Fibroblast of lung (primary cell): ENCODE measurements at regions not wholly inside any gene's neighbourhood (a gene's known extent, or its start where the extent isn't known, plus 50 kb on each side); places are given as distances from the start of the nearest gene placed in this dataset.

ENCODE experiments used
- DNase-seq, 2 donors: peaks; one replicate each; pipeline versions ENCODE4 v3.0.0 to v3.0.0-alpha.2; 2010; ENCODE audit warnings: low read depth in 2 of 2
- H2AFZ ChIP-seq: 2 replicates; pipeline ENCODE4 v1.5.1; 2012; ENCODE audit warnings: low read length, control low read depth, inconsistent platforms
- H3K27ac ChIP-seq: 2 replicates; pipeline ENCODE4 v1.5.1; 2011; ENCODE audit warnings: low read length, control low read depth; ENCODE audit not compliant: insufficient read depth
- H3K27me3 ChIP-seq: 2 replicates; pipeline ENCODE4 v1.5.1; 2011; ENCODE audit warnings: mild to moderate bottlenecking, low read length; ENCODE audit not compliant: control insufficient read depth, insufficient read depth
- H3K36me3 ChIP-seq: 2 replicates; pipeline ENCODE4 v1.5.1; 2011; ENCODE audit warnings: low read length; ENCODE audit not compliant: control insufficient read depth, insufficient read depth
- H3K4me1 ChIP-seq: 2 replicates; pipeline ENCODE4 v1.5.1; 2011; ENCODE audit warnings: low read length; ENCODE audit not compliant: control insufficient read depth, insufficient read depth; ENCODE audit errors: extremely low read depth
- H3K4me2 ChIP-seq: 2 replicates; pipeline ENCODE4 v1.5.1; 2011; ENCODE audit warnings: low read length, control low read depth; ENCODE audit not compliant: insufficient read depth; ENCODE audit errors: extremely low read depth
- H3K4me3 ChIP-seq, 4 experiments: fragments of 200-600 bp in 1 of 4; sonication (generic) in 1 of 4; replicated peaks in 1 of 4; 2 replicates each; pipeline ENCODE4 v1.5.1; 2011 to 2016; ENCODE audit warnings: low read length in 4 of 4, low read depth in 3 of 4, mild to moderate bottlenecking in 3 of 4, control low read depth in 2 of 4, inconsistent platforms in 1 of 4, mixed read lengths in 1 of 4; ENCODE audit not compliant: insufficient read depth in 1 of 4; ENCODE audit errors: control extremely low read depth in 1 of 4
- H3K79me2 ChIP-seq: 2 replicates; pipeline ENCODE4 v1.5.1; 2012; ENCODE audit warnings: mild to moderate bottlenecking, low read length, inconsistent platforms; ENCODE audit not compliant: control insufficient read depth, insufficient read depth
- H3K9ac ChIP-seq: 2 replicates; pipeline ENCODE4 v1.5.1; 2011; ENCODE audit warnings: mild to moderate bottlenecking, low read length, control low read depth; ENCODE audit not compliant: insufficient read depth
- H3K9me3 ChIP-seq: 2 replicates; pipeline ENCODE4 v1.5.1; 2012; ENCODE audit warnings: low read depth, low read length; ENCODE audit not compliant: control insufficient read depth, insufficient read depth
- H4K20me1 ChIP-seq: 2 replicates; pipeline ENCODE4 v1.5.1; 2011; ENCODE audit warnings: low read length; ENCODE audit not compliant: control insufficient read depth, insufficient read depth; ENCODE audit errors: extremely low read depth
- CTCF ChIP-seq, 2 donors: IDR thresholded peaks in 1 of 2; conservative IDR thresholded peaks in 1 of 2; 1 replicate in 1 of 2; 2 replicates in 1 of 2; pipeline ENCODE4 v1.5.1; 2011 to 2012; ENCODE audit warnings: low read length in 2 of 2, control low read depth in 1 of 2, inconsistent platforms in 1 of 2, low read depth in 1 of 2, mild to moderate bottlenecking in 1 of 2
- EZH2 ChIP-seq: IDR thresholded peaks from 2 replicates; pipeline ENCODE4 v1.5.1; 2012; ENCODE audit warnings: low read length, control low read depth, mild to moderate bottlenecking; ENCODE audit errors: missing control alignments

GRCh38 chr18:24593401-24593800 lies 133.0 kb downstream of the HRH4 start:
- H3K9ac ChIP-seq: no peak overlapping the region
- DNase-seq: no peak
- peaks cover 2% of the 10 kb centered on the region for H4K20me1 ChIP-seq
- no peak overlapping the region for H3K4me3 ChIP-seq
- H3K27ac ChIP-seq: no peak overlapping the region
- H3K4me1 ChIP-seq: no peaks in the 10 kb centered on the region
- peaks cover 10% of the 10 kb centered on the region for H3K27me3 ChIP-seq
- no peaks in the 10 kb centered on the region for H3K79me2 ChIP-seq
- H3K4me2 ChIP-seq: no peak overlapping the region
- H3K9me3 ChIP-seq: no peaks in the 10 kb centered on the region
- H2AFZ ChIP-seq: no peak overlapping the region
- no peaks in the 10 kb centered on the region for H3K36me3 ChIP-seq
- TF ChIP-seq CTCF (conservative IDR thresholded peaks at IDR 0.05 in 1 of 2, IDR thresholded peaks at IDR 0.05 in 1 of 2; ENCODE audit: low read depth in 1 of 2, low read length in 2 of 2): no peak
- no peak for TF ChIP-seq EZH2

- Histone ChIP-seq H2AFZ (no peak overlapping the region), H4K20me1 (peaks cover 2% of the 10 kb centered on the region), H3K79me2 (no peaks in the 10 kb centered on the region), H3K27me3 (peaks cover 10% of the 10 kb centered on the region), H3K27ac (no peak overlapping the region), H3K4me3 (no peak overlapping the region), H3K9ac (no peak overlapping the region), H3K9me3 (no peaks in the 10 kb centered on the region), H3K4me2 (no peak overlapping the region), H3K36me3 (no peaks in the 10 kb centered on the region), H3K4me1 (no peaks in the 10 kb centered on the region)
- DNase-seq: no peak
- TF ChIP-seq CTCF (conservative IDR thresholded peaks at IDR 0.05 in 1 of 2, IDR thresholded peaks at IDR 0.05 in 1 of 2; ENCODE audit: low read depth in 1 of 2, low read length in 2 of 2) (no peak), EZH2 (no peak)
Observed at GRCh38 chr18:24593886-24594285, 133.4 kb downstream of the HRH4 start.

- no peaks in the 10 kb centered on the region for H3K4me1 ChIP-seq
- no peak overlapping the region for H3K4me2 ChIP-seq
- H3K4me3 ChIP-seq: no peak overlapping the region
- H2AFZ ChIP-seq: no peak overlapping the region
- H3K27me3 ChIP-seq: peaks cover 10% of the 10 kb centered on the region
- no peak for DNase-seq
- H4K20me1 ChIP-seq: peaks cover 2% of the 10 kb centered on the region
- no peaks in the 10 kb centered on the region for H3K36me3 ChIP-seq
- H3K27ac ChIP-seq: no peak overlapping the region
- no peaks in the 10 kb centered on the region for H3K9me3 ChIP-seq
- no peaks in the 10 kb centered on the region for H3K79me2 ChIP-seq
- no peak overlapping the region for H3K9ac ChIP-seq
- no peak for TF ChIP-seq CTCF (conservative IDR thresholded peaks at IDR 0.05 in 1 of 2, IDR thresholded peaks at IDR 0.05 in 1 of 2; ENCODE audit: low read depth in 1 of 2, low read length in 2 of 2)
- no peak for TF ChIP-seq EZH2
Observed at GRCh38 chr18:24595561-24596031, 135.2 kb downstream of the HRH4 start.
